A673 (cell line): ENCODE measurements at regions not wholly inside any gene's neighbourhood (a gene's known extent, or its start where the extent isn't known, plus 50 kb on each side); places are given as distances from the start of the nearest gene placed in this dataset.

Experiments used
- BruUV-seq: library from RNA; stranded (reverse); fragments of 400-500 nt; replicated peaks from 2 replicates; lab custom pipeline; 2021; lab: Mats Ljungman, UMichigan
- CTCF ChIA-PET: fragments of 300-600 bp; sonication (Branson Sonifier 250); formaldehyde crosslinking; loops from one replicate; lab custom pipeline; 2022; ENCODE audit warnings: antibody characterized with exemption; lab: Charles Lee
- POLR2A ChIA-PET: fragments of 300-600 bp; sonication (Branson Sonifier 250); formaldehyde crosslinking; loops from one replicate; lab custom pipeline; 2022; ENCODE audit warnings: antibody characterized with exemption; ENCODE audit not compliant: low non-redundant PET; lab: Charles Lee
- DNase-seq: peaks from one replicate; pipeline ENCODE4 v3.0.0-alpha.2; 2015; ENCODE audit warnings: low spot score
- H3K27ac ChIP-seq: fragments of 200-600 bp; sonication (generic); 2 replicates; pipeline ENCODE4 v1.5.1; 2016; ENCODE audit warnings: mixed run types, low read depth, mild to moderate bottlenecking, mixed read lengths, antibody characterized with exemption, low read length; ENCODE audit not compliant: poor library complexity, severe bottlenecking
- H3K27me3 ChIP-seq: fragments of 200-600 bp; sonication (generic); replicated peaks from 2 replicates; pipeline ENCODE4 v1.6.1; 2017; ENCODE audit warnings: mixed run types, low read depth, mild to moderate bottlenecking, mixed read lengths, antibody characterized with exemption, low read length; ENCODE audit not compliant: insufficient read depth, poor library complexity
- H3K36me3 ChIP-seq: fragments of 200-600 bp; sonication (generic); 2 replicates; pipeline ENCODE4 v1.6.1; 2016; ENCODE audit warnings: mixed run types, mild to moderate bottlenecking, mixed read lengths, antibody characterized with exemption, low read length; ENCODE audit not compliant: insufficient read depth, poor library complexity, severe bottlenecking
- H3K4me1 ChIP-seq: fragments of 200-600 bp; sonication (generic); 2 replicates; pipeline ENCODE4 v1.6.1; 2017; ENCODE audit warnings: mixed run types, mild to moderate bottlenecking, mixed read lengths, antibody characterized with exemption, low read length; ENCODE audit not compliant: insufficient read depth, poor library complexity, severe bottlenecking
- H3K4me3 ChIP-seq: fragments of 200-600 bp; sonication (generic); 2 replicates; pipeline ENCODE4 v1.5.1; 2016; ENCODE audit warnings: low read depth, mixed run types, mild to moderate bottlenecking, mixed read lengths, low read length; ENCODE audit not compliant: poor library complexity, severe bottlenecking
- H3K9me3 ChIP-seq: fragments of 200-600 bp; sonication (generic); 2 replicates; pipeline ENCODE4 v1.6.1; 2016; ENCODE audit warnings: mixed run types, low read depth, mild to moderate bottlenecking, mixed read lengths, antibody characterized with exemption, low read length; ENCODE audit not compliant: poor library complexity, severe bottlenecking
- EZH2 ChIP-seq: fragments of 200-600 bp; sonication (generic); IDR thresholded peaks from 2 replicates; pipeline ENCODE4 v1.6.1; 2017; ENCODE audit warnings: borderline replicate concordance, low read depth, mild to moderate bottlenecking, mixed read lengths, antibody characterized with exemption, low read length; ENCODE audit not compliant: poor library complexity, severe bottlenecking
- intact Hi-C: fragments of 100-400 bp; cut with micrococcal nuclease; formaldehyde crosslinking; loops from one replicate; pipeline ENCODE4 v1.10.0; 2022; ENCODE audit not compliant: unreplicated experiment
- TF ChIP-seq, protein P1 (sequence below): fragments of 300-800, 200-600 bp; sonication (generic); conservative IDR thresholded peaks from 2 replicates; pipeline ENCODE4 v1.5.1; 2017; ENCODE audit warnings: low read depth, mild to moderate bottlenecking, antibody characterized with exemption, low read length, moderate library complexity, mixed read lengths

DNA sequence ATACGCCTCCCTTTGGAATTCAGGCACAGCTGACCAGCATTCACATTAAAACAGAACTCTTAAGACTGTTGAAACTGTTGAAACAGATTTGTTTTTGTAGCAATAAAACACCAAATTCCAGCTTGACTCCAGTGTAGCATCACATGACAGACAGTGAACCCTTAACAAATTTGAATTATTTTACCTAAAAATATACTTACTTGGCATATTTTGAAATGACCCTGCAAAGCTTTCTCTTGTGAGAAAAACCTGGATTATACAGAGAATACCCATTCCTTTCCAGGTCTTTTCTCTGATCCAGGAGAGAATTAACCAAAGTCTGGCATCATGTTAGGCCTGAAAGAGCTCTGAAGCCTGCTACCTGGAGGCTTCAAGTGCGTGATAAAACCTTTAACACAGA is 410.3 kb downstream of the FOXG1 start:
- Histone ChIP-seq H3K4me1 (no peaks in the 10 kb centered on the region), H3K36me3 (no peaks in the 10 kb centered on the region), H3K4me3 (no peak overlapping the region), H3K27ac (no peak overlapping the region), H3K9me3 (no peaks in the 10 kb centered on the region), H3K27me3 (peaks cover 14% of the 10 kb centered on the region)
- DNase-seq = no peak
- TF ChIP-seq, protein P1, sequence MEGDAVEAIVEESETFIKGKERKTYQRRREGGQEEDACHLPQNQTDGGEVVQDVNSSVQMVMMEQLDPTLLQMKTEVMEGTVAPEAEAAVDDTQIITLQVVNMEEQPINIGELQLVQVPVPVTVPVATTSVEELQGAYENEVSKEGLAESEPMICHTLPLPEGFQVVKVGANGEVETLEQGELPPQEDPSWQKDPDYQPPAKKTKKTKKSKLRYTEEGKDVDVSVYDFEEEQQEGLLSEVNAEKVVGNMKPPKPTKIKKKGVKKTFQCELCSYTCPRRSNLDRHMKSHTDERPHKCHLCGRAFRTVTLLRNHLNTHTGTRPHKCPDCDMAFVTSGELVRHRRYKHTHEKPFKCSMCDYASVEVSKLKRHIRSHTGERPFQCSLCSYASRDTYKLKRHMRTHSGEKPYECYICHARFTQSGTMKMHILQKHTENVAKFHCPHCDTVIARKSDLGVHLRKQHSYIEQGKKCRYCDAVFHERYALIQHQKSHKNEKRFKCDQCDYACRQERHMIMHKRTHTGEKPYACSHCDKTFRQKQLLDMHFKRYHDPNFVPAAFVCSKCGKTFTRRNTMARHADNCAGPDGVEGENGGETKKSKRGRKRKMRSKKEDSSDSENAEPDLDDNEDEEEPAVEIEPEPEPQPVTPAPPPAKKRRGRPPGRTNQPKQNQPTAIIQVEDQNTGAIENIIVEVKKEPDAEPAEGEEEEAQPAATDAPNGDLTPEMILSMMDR = no peak
- no peak for TF ChIP-seq EZH2
- intact Hi-C loops = no loop called here
- ChIA-PET CTCF (interaction anchor here (0.6 kb wide), 1 partner anchor 303 kb away, joined by 3 read pairs; no protein-coding TSS in a partner anchor), POLR2A (no interaction called here)
- no TSS peak for BruUV-seq

DNA sequence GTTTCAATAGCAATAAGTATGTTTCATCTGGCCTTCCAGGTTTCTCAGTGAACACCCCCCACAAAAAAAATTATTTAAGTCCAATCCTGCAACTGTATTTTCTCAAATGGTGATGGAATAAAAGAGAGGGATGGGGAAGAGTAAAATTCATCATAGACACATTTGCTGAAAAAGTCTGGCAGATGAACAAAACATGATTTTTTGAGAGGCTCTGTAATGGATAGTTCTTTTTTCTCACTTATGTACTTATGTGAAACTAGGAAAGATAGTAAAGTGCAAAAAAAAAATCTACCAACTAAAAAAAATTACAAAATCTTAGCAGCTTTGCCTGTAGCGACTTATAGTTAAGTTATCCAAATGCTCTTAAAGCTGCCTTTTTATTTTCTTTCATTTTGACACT is 412.4 kb downstream of the FOXG1 start:
- POLR2A ChIA-PET = no interaction called here
- Histone ChIP-seq H3K27ac (no peak overlapping the region), H3K9me3 (no peaks in the 10 kb centered on the region), H3K4me1 (no peaks in the 10 kb centered on the region), H3K4me3 (no peak overlapping the region), H3K36me3 (no peaks in the 10 kb centered on the region), H3K27me3 (peaks cover 14% of the 10 kb centered on the region)
- DNase-seq = no peak
- TF ChIP-seq EZH2 = no peak
- TF ChIP-seq, protein P1 = no peak
- intact Hi-C loops = no loop called here
- no TSS peak for BruUV-seq
- CTCF ChIA-PET = no interaction called here

DNA sequence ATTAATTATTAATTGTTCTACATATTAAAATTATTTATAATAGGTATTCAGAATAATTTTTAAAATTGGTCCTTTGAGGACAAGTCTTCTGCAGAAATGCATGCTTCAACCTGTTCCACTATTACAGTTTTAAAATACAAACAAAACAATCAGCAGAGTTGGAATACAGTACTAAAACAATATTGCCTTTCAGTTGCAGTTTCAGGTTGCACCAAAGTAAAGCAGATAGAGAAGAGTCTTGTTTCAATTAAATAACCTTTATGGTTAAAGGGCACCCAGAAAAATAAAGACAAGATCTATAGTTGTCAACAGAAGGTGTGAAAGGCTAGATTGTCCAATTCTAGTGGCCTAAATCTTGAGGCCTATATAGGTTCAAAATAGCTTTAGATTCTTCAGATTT is 424.5 kb downstream of the FOXG1 start:
- no peak overlapping the region for H3K27ac ChIP-seq
- CTCF ChIA-PET = no interaction called here
- H3K4me1 ChIP-seq = no peaks in the 10 kb centered on the region
- intact Hi-C loops = no loop called here
- no peak for DNase-seq
- no peaks in the 10 kb centered on the region for H3K27me3 ChIP-seq
- no peaks in the 10 kb centered on the region for H3K36me3 ChIP-seq
- POLR2A ChIA-PET = no interaction called here
- no peaks in the 10 kb centered on the region for H3K9me3 ChIP-seq
- no TSS peak for BruUV-seq
- TF ChIP-seq, protein P1 = no peak
- TF ChIP-seq EZH2 = no peak
- no peak overlapping the region for H3K4me3 ChIP-seq
